ENCODE measurements at regions not wholly inside any gene's neighbourhood (a gene's known extent, or its start where the extent isn't known, plus 50 kb on each side); places are given as distances from the start of the nearest gene placed in this dataset.

DNA sequence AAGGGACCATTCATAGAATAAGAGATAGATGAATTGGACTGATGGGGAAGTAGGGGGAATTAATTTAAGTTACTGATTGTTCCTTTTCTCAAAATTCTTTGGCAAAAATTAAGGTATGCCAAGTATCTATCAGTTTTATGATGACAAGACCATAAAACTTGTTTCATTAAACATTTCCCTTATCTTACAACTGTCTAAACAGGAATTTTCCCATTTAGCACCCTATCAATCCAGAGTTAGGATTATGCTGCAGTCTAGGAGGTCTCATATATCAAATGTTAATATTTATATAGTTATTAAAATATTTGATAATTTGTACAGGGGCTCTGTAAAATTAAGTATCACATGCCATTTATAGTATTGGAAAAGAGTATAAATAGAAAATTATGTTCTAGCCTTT is 51.5 kb upstream of the ARID1B start:
- no peak for DNase-seq (ENCODE audit: low read depth in 2 of 2)

DNA sequence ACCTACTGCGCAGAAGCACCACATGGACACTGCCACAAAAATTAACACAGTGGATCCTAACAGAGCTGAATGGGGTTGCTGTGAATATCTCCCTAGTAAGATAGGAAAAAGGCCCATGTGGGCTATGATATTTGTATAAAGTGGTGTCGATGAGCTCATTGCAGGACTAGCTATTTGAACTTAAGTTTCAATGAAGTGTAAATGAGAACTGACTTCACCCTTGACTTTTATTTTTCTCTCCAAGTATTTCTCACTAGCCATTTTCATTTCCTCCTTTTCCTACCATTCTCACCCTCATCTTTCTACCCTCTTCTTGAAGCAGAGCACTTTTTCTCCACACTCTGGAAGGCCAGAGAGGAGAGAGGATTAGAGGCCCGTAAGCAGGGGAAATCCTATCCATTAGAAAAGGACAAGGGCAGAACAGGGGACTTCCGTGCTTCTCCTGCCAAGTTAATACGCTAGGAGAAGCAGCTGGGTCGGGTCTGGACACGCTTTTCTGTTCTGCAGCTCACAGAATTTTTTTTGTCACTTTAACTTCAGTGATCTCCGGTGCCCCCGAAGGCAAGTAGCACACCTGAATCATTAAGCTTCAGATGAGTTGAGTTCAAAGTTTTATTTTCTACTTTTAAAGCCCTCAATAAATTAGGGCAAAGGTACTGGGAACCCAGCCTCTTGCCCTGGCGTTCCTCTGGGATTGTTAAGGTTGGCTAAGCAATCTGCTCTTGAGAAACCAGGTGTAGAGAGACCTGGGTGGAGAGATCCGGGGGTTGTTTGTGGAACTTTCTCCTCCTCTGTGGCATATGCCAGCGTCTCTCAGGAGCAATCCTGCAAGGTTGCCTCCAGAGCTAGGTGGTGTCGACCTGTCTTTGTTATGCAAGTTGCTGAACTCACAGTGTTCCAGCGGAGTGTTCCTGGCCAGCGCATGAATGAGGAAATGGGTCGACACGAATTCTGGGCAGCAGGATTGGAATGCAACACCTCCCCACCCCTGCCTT is 56.2 kb upstream of the ARID1B start:
- no peak for DNase-seq (ENCODE audit: low read depth in 2 of 2)

DNA sequence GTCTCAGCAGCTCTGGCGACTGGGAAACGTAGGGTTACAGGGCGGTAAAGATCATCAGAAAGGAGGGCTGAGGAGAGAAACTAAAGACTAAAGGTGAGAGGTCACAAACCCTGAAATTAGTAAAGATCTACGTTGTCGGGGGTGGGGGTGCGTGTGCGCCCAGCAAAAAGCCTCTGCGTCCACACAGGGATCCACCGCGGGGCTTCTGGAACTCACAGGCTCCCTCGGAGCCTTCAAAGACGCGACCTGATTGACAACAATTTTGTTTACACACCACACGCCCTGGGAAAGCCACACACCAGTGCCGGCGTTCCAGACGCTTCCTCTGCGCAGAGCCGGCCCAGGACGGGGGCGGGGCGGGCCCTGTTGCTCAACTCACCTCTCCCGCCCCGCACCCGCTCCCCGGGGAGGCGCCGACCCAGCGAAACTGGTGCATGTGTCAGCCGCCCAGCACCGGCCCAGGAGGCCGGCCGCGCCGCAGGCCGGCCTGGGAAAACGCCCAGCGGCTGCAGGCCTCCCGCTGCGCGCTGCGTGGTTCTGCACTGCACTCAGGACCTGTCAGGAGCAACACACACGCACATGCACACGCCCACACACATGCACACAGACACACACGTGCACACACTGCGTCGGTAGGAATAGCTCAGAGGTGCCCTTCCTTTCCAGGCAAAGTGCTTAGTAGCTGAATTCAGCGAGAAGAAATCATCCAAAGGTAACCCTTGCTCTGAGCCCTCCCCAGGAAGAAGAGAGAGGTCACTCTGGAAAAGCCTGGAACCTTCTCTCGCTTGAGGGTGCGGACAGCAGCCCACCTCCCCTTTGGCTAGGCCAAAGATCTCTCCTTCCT is 57.2 kb upstream of the ARID1B start:
- peak; percentile 50 for DNase-seq (ENCODE audit: low read depth in 2 of 2)

DNA sequence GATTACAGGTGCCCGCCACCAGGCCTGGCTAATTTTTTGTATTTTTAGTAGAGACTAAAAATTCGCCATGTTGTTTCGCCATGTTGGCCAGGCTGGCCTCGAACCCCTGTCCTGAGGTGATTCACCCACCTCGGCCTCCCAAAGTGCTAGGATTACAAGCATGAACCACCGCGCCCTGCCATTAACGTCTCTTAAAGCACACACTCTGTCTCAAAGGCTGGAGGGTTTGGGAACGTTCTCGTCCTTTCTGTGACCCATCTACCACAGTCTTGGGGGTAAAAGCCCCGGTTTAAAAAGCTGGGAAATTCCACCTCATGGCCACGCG is 57.8 kb upstream of the ARID1B start:
- DNase-seq (ENCODE audit: low read depth in 2 of 2), result no peak

DNA sequence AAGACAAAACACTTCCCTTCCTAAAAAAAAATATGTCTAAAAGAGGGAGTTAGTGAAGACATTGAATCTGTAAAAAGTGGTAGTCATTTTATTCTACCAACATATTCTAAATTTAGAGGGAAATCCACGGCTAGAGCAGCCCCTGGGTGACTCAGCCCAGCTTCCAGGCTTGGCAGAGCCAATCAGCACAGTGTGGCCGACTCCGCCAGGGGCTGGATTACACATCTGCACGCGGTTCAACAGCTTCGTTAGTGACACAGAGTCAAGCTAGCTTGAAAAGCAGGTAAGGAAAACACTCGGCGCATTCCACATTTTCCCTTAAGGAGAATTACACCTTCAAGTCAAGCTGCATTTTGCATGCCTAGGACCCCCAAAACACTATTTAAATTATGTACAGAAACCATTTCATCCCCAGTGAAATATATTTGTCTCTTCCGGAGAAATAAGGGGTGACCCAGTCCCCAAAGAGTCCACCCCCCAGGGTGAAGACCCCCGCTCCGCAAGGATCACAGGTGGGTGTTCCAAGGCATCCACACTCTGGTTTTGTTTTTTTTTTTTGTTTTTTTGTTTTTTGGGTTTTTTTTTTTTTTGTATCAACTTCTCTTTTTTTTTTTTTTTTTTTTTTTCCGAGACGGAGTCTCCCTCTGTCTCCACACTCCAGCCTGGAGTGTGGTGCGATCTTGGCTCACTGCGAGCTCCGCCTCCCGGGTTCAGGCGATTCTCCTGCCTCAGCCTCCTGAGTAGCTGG is 58.4 kb upstream of the ARID1B start:
- no peak for DNase-seq (ENCODE audit: low read depth in 2 of 2)

DNA sequence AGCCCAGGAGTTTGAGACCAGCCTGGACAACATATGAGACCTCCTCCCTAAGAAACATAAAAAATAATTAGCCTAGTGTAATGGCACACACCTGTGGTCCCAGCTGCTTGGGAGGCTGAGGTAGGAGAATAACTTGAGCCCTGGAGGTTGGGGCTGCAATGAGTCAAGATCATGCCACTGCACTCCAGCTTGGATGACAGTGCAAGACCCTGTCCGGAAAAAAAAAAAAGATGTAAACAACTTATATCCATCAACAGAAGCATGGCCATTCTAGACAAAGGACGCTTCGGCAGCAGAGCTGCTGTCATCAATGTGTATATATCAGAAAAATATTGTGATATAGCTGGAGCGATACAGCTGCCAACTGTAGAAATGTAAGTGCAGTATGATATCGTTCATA is 59.6 kb upstream of the ARID1B start:
- DNase-seq (ENCODE audit: low read depth in 2 of 2), result no peak

DNA sequence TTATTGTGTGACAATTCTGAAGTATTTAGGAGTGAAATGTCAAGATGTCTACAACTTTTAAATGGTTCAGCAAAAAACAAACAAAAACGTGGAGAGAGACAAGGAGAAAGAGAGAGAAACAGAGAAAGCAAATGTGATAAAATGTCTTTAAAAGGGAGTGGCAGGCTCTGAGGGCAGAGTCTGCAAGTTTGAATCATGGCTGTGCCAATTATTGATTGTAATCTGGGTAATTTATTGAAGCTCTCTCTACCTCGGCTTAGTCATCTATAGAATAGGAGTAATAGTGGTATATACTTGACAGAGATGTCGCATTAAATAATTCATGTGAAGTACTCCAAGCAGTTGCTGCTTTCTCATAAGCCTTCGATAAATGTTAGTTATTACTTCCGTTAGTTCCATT is 61.3 kb upstream of the ARID1B start:
- no peak for DNase-seq (ENCODE audit: low read depth in 2 of 2)

DNA sequence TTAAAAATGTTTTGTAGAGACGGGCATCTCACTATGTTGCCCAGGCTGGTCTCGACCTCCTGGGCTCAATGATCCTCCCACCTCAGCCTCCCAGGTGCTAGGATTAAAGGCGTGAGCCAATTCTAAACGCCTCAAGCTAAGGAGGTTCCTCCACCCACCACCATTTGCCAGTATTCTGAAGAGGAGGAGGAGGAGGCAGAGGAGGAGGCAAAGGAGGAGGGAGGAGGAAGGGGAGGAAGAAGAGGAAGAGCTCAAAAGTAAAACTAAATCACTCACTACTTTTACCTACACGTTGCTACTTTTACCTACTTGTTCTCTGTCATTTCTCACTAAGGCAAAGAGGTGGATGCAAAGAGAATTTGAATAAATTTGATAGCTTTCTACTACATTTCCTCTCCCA is 63.6 kb upstream of the ARID1B start:
- no peak for DNase-seq (ENCODE audit: low read depth in 2 of 2)

DNA sequence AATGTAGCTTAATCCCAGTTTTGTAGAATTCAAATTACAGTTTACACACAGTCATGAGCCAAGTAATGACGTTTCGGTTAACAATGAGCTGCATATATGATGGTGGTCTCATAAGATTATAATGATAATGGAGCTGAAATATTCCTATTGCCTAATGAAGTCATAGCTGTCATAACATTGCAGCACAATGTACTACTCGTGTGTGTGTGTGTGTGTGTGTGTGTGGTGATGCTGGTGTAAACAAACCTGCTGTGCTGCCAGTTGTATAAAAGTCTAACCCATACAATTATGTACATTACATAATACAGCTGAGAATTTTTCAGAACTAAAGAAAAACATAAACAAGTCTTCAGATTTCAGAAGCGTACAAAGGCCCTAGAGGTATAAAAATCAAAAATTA is 66.7 kb upstream of the ARID1B start:
- DNase-seq (ENCODE audit: low read depth in 2 of 2), result no peak

DNA sequence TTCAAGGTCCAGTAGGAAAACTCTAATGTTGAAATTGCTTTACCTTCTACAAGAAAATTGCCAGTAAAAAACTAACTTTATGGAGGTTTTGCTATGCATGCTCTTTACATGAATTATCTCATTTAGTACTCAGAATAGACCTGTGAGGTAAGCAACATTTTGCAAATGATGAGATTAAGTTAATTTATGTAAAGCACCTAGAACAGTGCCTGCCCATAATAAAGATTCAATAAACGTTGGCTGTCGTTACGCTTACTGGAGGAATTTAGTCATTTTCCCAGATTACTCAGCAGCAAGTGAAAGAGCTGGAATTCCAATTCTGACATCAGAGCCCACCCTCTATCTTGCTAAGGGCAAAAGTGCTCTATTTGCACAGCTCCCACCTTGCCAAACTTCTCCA is 69.4 kb upstream of the ARID1B start:
- no peak for DNase-seq (ENCODE audit: low read depth in 2 of 2)

DNA sequence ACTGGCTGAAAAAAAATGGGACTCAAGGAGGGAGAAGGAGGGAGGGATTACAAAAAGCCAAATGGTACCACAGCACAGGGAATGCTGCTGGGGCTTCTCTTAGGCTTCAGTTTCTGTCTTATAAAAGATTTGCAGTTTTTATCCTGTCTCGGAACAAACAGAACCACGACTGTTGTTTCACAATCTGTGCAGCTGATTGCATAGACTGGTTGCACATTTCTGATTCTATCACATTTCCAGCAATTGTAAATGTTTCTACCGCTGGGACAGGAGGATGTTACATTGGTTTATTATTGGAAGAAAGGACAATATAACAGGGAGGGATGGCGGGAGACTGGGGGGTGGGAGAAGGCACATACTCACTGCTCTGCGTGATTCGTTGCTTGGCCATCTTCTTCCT is 73.5 kb upstream of the ARID1B start:
- DNase-seq (ENCODE audit: low read depth in 2 of 2), result no peak

DNA sequence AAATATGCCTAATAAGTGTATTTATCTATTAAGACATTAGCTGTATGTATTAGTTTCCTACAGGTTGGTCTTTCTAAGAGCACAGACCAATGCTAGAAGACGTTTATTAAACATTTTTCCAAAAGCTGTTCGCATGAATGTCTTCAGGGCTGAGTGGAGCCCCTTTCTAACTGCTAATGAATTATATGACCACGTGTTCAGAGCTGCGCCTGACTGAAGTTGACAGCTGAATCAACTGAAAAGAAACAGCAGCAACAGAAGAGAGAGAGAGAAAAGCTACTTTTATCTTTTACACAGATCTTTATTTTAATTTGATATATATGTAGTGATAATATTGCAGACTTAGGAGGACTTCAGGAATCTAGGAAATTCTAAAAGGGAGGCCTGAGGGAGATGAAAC is 75.2 kb upstream of the ARID1B start:
- no peak for DNase-seq (ENCODE audit: low read depth in 2 of 2)

DNA sequence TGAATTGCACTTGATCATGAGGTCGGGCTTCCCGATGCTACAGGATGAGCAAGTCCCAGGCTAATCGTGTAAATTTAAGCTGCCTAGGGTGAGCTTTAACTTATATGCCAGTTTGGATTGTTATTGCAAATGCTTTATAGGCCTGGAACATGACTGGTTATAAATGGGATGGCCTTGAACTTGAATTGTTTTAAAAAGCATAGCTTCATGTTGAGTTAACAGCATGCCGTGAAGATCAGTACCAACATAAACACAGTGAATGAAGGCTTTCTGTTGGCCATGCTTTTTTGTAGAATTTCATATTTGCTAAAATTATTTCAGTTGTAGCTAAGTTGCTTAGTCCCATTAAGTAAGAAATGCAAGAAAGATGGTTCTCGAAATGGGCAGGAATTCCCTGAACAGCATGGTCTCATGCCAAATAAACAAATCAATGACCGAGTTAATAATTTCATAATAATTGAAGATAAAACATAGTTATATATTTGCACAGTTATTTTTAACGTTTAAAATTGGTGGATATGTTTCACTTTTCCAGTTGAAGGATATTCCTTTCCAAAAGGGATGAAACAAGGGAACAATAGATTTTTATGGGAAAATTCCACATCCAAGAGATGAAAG is 76.6 kb upstream of the ARID1B start:
- no peak for DNase-seq (ENCODE audit: low read depth in 2 of 2)

DNA sequence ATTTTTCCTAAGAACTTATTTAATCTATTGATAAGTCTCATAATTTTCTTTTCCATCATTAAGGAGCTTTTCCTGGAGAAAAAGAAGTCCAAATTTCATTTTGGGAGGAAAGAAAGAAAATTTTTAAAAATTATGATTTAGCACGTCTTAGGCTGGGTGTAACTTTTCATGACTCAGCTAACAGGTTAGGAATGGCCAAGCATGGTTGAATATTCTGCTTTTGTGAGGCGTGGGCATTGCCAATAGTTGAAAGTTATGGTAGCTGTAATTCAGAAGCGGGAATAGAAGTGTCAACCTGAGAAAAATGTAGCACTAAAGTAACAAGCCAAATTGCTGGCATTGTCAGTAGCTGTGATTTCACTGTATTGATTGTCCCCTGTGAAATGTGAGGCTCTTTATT is 77.2 kb upstream of the ARID1B start:
- no peak for DNase-seq (ENCODE audit: low read depth in 2 of 2)

DNA sequence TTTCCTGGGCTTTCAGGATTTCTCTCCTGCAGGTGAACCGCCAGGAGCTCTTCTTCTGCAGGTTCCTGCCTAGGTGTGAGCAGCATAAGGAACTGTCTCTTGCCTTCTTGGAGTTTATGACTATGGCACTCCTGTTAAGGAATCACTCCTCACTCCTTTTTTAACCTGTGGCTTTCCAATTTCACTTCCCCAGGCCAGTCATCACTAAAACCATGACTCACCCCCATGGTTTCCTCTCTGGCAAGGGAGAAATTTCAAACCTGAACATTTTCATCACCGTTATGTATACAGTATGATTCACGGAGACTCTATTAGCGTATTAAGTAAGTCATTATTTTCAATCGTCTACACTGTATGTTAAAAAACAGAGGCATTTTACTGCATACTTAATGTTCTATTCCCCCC is 78.2 kb upstream of the ARID1B start:
- DNase-seq (ENCODE audit: low read depth in 2 of 2), result no peak

DNA sequence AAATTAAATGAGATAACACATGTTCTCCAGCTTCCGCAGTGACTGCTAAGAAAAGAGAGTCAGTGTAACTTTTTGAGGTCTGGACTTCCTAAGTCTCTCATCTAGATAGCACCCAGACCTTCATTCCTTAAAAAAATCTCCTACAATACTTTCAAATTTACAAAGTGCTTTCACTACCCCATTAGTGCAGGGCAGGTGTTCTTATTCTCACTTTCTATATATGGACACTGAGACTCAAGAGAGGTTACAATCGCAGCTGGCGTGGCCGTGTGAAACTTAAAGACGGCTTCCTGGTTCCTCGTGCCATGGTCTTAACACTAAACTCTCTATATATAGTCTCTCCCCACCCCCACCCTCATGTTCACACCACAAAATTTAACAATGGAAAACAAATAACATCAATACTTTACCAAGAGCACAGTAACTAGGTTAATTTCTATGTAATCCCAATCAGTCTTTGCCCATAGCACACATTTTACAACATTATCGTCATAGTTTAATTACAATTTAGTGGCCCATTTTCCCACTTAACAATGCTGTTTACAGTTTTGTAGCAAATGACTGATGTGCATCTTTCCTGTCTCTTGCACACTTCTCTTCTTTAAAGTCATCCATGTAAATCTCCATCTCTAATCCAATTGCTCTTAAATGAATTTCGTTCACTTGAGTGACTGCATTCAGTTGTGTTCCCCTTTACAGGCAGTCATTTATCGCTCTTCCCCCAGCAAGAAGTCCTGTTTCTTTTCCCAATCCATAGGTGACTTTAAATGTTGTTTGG is 78.8 kb upstream of the ARID1B start:
- DNase-seq (ENCODE audit: low read depth in 2 of 2), result no peak

DNA sequence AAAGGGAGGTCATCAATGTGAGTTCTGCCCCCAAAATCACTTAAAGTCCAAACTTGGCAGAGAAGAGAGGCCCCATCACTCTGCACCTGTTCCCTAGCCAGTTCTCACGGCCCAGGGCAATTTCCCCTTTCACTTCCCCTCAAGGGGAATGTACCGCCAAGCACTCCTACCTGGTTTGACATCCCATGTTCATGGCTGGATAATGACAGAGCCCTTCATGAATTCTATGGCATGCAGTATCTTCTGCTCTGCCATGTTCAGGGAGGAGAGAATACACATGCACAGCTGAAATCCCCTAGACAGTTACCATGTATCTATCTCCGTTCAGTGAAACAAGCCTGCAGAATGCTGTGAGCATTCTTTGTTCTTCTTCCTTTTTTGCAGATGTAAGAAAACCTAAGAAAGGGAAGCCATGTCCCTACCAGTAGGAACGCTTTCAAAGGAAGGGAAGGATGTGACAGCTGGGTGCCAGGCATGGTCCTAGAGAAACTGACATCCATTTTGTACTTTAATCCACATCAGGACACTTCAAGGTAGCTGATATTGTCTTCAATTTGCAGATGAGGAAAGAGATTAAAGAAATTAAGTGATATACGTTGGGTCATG is 79.8 kb upstream of the ARID1B start:
- no peak for DNase-seq (ENCODE audit: low read depth in 2 of 2)

DNA sequence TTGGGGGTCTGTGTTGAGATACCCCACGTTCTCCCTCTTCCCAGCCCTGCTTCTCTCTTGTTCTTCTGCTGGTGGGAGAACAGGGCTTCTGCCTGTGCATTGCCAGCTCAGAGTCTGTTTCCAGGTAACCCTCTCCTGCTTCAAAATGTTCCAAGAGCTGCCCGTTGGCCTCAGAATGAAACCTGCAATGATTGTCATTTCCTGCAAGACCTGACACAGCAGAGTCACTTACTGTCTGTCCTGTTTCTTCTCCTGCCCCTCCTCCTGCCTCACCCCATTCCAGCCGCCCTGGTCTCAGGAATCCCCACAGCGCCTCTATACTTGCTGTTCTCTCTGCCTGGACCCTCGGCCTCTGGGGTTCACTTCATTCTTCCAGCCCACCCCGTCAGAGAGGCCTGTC is 81.4 kb upstream of the ARID1B start:
- DNase-seq (ENCODE audit: low read depth in 2 of 2), result no peak

DNA sequence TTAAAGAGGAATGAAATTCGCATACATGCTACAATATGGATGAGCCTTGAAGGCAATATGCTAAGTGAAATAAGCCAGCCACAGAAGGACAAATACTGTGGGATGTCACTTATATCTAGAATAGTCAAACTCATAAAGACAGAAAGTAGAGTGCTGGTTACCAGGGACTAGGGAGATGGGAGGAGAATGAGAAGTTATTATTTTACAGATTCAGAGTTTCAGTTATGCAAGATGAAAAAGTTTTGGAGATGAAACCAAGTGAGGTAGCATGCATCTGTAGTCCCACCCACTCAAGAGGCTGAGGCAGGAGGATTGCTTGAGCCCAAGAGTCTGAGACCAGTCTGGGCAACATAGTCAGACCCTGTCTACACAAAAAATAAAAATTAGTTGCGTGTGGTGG is 82.5 kb upstream of the ARID1B start:
- no peak for DNase-seq (ENCODE audit: low read depth in 2 of 2)

DNA sequence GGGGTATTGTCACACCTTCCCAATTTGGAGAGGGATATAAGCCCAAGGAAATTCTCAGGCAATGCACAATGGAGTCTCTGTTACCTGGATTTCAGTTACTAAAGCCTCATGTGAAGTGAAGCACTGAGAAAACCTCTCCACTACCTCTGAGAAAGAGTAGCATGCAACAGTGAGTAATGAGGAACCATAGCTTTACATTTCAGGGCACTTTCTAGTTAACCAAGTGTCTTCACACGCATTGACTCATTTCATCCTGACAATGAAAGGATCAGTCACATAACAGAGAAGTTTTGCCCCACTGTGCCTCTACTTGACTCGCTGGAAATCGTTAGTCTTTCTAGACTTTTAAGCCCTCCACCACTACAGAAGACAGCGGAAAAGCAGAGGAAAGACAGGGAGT is 86.2 kb upstream of the ARID1B start:
- no peak for DNase-seq (ENCODE audit: low read depth in 2 of 2)

DNA sequence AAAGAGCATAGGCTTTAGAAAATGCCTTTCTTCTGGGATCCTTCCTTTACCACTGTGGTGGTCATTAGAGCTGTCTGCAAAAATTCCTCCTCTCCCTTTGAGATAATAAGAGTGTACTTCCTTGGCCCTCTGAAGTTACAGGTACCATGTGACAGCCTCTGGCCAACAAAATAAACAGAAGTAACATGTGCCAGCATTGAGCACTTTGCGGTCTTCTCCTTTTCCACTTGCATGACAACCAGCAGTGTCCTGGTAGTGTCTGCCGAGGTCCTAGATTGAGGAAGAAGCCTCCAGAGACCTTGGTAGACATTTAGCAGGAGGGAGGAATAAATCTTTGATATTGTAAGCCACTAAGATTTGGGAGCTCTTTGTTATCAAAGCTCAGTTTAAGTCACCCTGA is 87.5 kb upstream of the ARID1B start:
- no peak for DNase-seq (ENCODE audit: low read depth in 2 of 2)
